GM12878 (cell line): ENCODE measurements at regions not wholly inside any gene's neighbourhood (a gene's known extent, or its start where the extent isn't known, plus 50 kb on each side); places are given as distances from the start of the nearest gene placed in this dataset.

Experiments used
- ATAC-seq: fragments of 200-7000 bp; cut with Tn5 transposase; 3 replicates; pipeline ENCODE4 v1.9.1; 2020; ENCODE audit warnings: mild to moderate bottlenecking, moderate library complexity
- BruUV-seq: library from RNA; stranded (reverse); fragments of 400-500 nt; replicated peaks from 2 replicates; lab custom pipeline; 2021; lab: Mats Ljungman, UMichigan
- CTCF ChIA-PET: fragments of 300-600 bp; sonication (Branson Sonifier 250); formaldehyde crosslinking; extraction: SDS; loops from one replicate; lab custom pipeline; 2021; ENCODE audit warnings: inconsistent platforms; lab: Yijun Ruan, JAX
- POLR2A ChIA-PET: fragments of 350-600 bp; formaldehyde crosslinking; extraction: SDS; loops from one replicate; lab custom pipeline; 2021; ENCODE audit warnings: inconsistent platforms; lab: Charles Lee
- RAD21 ChIA-PET: fragments of 300-600 bp; sonication (Branson Sonifier 250); formaldehyde crosslinking; loops from one replicate; lab custom pipeline; 2023; ENCODE audit warnings: antibody characterized with exemption; ENCODE audit not compliant: unreplicated experiment; lab: Charles Lee
- SMC1A ChIA-PET: fragments of 300-600 bp; sonication (Branson Sonifier 250); formaldehyde crosslinking; loops from one replicate; lab custom pipeline; 2023; ENCODE audit not compliant: unreplicated experiment, uncharacterized antibody; lab: Charles Lee
- DNase-seq: peaks from one replicate; pipeline ENCODE4 v3.0.0-alpha.2; 2011; ENCODE audit warnings: low read depth, low spot score
- FAIRE-seq: peaks from 3 replicates; lab custom pipeline; 2011; peaks lifted over from hg19 to GRCh38; lab: Jason Lieb, UNC
- H2AFZ ChIP-seq: 2 replicates; pipeline ENCODE4 v1.6.0; 2011; ENCODE audit warnings: low read depth, low read length, control low read depth; ENCODE audit not compliant: control insufficient read depth
- H3K27ac ChIP-seq: 2 replicates; pipeline ENCODE4 v1.5.1; 2011; ENCODE audit warnings: control low read depth; ENCODE audit not compliant: control insufficient read depth, insufficient read depth
- H3K27me3 ChIP-seq, 2 experiments: replicated peaks in 1 of 2; 2 replicates each; pipeline versions ENCODE4 v1.6.0 to v1.6.1; 2011; ENCODE audit warnings: low read length in 1 of 2; ENCODE audit not compliant: control insufficient read depth in 2 of 2, insufficient read depth in 2 of 2
- H3K36me3 ChIP-seq, 2 experiments: 2 replicates each; pipeline ENCODE4 v1.5.1; 2011; ENCODE audit warnings: low read length in 1 of 2; ENCODE audit not compliant: control insufficient read depth in 2 of 2, insufficient read depth in 2 of 2
- H3K4me1 ChIP-seq: 2 replicates; pipeline ENCODE4 v1.6.1; 2011; ENCODE audit warnings: mild to moderate bottlenecking, low read length, moderate library complexity, mixed read lengths; ENCODE audit not compliant: control insufficient read depth, insufficient read depth
- H3K4me2 ChIP-seq: 2 replicates; pipeline ENCODE4 v1.6.0; 2011; ENCODE audit warnings: control low read depth; ENCODE audit not compliant: control insufficient read depth, insufficient read depth
- H3K4me3 ChIP-seq: fragments of 200-600 bp; sonication (generic); 2 replicates; pipeline ENCODE4 v1.5.1; 2016
- H3K79me2 ChIP-seq: 2 replicates; pipeline ENCODE4 v1.6.0; 2011; ENCODE audit warnings: low read length; ENCODE audit not compliant: control insufficient read depth, insufficient read depth
- H3K9ac ChIP-seq: 2 replicates; pipeline ENCODE4 v1.8.0; 2011; ENCODE audit warnings: low read length, control low read depth, mixed read lengths; ENCODE audit not compliant: control insufficient read depth, insufficient read depth
- H3K9me3 ChIP-seq: replicated peaks from 3 replicates; pipeline ENCODE4 v1.5.1; 2011; ENCODE audit warnings: mild to moderate bottlenecking, low read length; ENCODE audit not compliant: control insufficient read depth, insufficient read depth
- H4K20me1 ChIP-seq: 2 replicates; pipeline ENCODE4 v1.6.0; 2011; ENCODE audit not compliant: control insufficient read depth, insufficient read depth
- ATF7 ChIP-seq: fragments of 450-650 bp; IDR thresholded peaks from 2 replicates; pipeline ENCODE4 v1.6.1; 2016; ENCODE audit warnings: low read depth, mild to moderate bottlenecking
- BMI1 ChIP-seq: fragments of 450-650 bp; IDR thresholded peaks from 2 replicates; pipeline ENCODE4 v1.6.1; 2016; ENCODE audit warnings: mild to moderate bottlenecking, moderate library complexity, borderline replicate concordance
- CREM ChIP-seq: IDR thresholded peaks from 2 replicates; pipeline ENCODE4 v1.6.1; 2014; ENCODE audit warnings: antibody characterized with exemption, low read depth
- EGR1 ChIP-seq, 2 experiments: IDR thresholded peaks; 1 replicate in 1 of 2; 2 replicates in 1 of 2; pipeline ENCODE4 v1.6.1; 2011 to 2012; ENCODE audit warnings: low read depth in 2 of 2, low read length in 2 of 2, borderline replicate concordance in 1 of 2, mild to moderate bottlenecking in 1 of 2, moderate library complexity in 1 of 2
- NFIC ChIP-seq: IDR thresholded peaks from 2 replicates; pipeline ENCODE4 v1.6.1; 2012; ENCODE audit warnings: low read depth, mild to moderate bottlenecking, inconsistent platforms, low read length, moderate library complexity
- PAX5 ChIP-seq: IDR thresholded peaks from 2 replicates; pipeline ENCODE4 v1.6.1; 2011; ENCODE audit warnings: low read depth, low read length, borderline replicate concordance
- SP1 ChIP-seq: IDR thresholded peaks from one replicate; pipeline ENCODE4 v1.6.1; 2011; ENCODE audit warnings: low read depth, low read length
- ZNF207 ChIP-seq: fragments of 450-650 bp; IDR thresholded peaks from 2 replicates; pipeline ENCODE4 v1.6.1; 2014; ENCODE audit warnings: antibody characterized with exemption, mild to moderate bottlenecking, borderline replicate concordance
- WGBS: methylation state at CpG from one replicate; pipeline ENCODE4 v1.1.6; 2016; ENCODE audit warnings: low lambda C conversion rate; ENCODE audit not compliant: insufficient replicate concordance, insufficient coverage; ENCODE audit errors: missing lambda C conversion rate; 5-methylcytosine and 5-hydroxymethylcytosine counted together
- in situ Hi-C: fragments of 300-500 bp; cut with MboI; formaldehyde crosslinking; loops from 9 replicates; pipeline ENCODE4 v1.14.3; 2018; ENCODE audit warnings: mixed read lengths
- intact Hi-C: fragments of 100-400 bp; cut with micrococcal nuclease; formaldehyde crosslinking; loops from one replicate; pipeline ENCODE4 v1.14.2; 2022; ENCODE audit not compliant: unreplicated experiment
- TF ChIP-seq, protein P1 (sequence below): IDR thresholded peaks from 2 replicates; pipeline ENCODE4 v1.6.1; 2012; ENCODE audit warnings: low read length, inconsistent platforms
- TF ChIP-seq, protein P2 (sequence below): fragments of 150-350 bp; IDR thresholded peaks from 2 replicates; pipeline ENCODE4 v1.6.1; 2016; ENCODE audit warnings: low read depth, low read length
- TF ChIP-seq, protein P3 (sequence below): fragments of 450-650 bp; IDR thresholded peaks from 2 replicates; pipeline ENCODE4 v1.6.1; 2016; ENCODE audit warnings: mild to moderate bottlenecking

DNA sequence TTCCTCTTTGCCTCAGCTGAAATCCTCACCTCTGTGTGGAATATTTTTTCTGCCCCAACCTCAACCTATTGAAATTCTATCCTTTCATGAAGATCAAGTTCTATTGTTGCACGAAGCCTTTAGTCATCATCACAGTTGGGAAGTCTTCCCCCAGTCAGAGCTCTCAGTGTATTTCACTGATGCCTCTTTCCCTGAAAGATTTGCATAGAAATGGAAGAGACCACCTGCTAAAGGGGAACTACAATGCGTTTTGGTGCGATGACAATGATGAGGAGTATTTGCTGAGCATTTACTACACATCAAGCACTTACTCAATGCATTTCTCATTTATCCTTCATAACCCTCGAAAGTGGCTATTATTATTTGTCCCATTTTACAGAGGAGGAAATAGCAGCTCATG is 151.2 kb upstream of the KLF3 start:
- Histone ChIP-seq H3K9ac (no peak overlapping the region), H3K27me3 (no peaks in the 10 kb centered on the region), H3K4me2 (no peak overlapping the region), H3K79me2 (no peaks in the 10 kb centered on the region), H3K4me3 (no peak overlapping the region), H2AFZ (no peak overlapping the region), H3K4me1 (peaks cover 15% of the 10 kb centered on the region), H3K36me3 (no peaks in the 10 kb centered on the region), H4K20me1 (no peaks in the 10 kb centered on the region), H3K9me3 (no peaks in the 10 kb centered on the region; the same call in 2 of the 3 replicates), H3K27ac (no peak overlapping the region)
- in situ Hi-C loops (no loop called here), intact Hi-C loops (no loop called here)
- POLR2A ChIA-PET: no interaction called here
- RAD21 ChIA-PET: no interaction called here
- SMC1A ChIA-PET: interaction anchor here (1.2 kb wide), 1 partner anchor 12 kb away, joined by 3 read pairs; no protein-coding TSS in a partner anchor
- TF ChIP-seq NFIC: no peak
- no peak for TF ChIP-seq EGR1 (IDR thresholded peaks at IDR 0.05; ENCODE audit: borderline replicate concordance in 1 of 2, low read depth in 2 of 2, low read length in 2 of 2)
- no peak for TF ChIP-seq ATF7
- TF ChIP-seq, protein P1, sequence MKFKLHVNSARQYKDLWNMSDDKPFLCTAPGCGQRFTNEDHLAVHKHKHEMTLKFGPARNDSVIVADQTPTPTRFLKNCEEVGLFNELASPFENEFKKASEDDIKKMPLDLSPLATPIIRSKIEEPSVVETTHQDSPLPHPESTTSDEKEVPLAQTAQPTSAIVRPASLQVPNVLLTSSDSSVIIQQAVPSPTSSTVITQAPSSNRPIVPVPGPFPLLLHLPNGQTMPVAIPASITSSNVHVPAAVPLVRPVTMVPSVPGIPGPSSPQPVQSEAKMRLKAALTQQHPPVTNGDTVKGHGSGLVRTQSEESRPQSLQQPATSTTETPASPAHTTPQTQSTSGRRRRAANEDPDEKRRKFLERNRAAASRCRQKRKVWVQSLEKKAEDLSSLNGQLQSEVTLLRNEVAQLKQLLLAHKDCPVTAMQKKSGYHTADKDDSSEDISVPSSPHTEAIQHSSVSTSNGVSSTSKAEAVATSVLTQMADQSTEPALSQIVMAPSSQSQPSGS: no peak
- ATAC-seq (no peak), FAIRE-seq (no peak), DNase-seq (no peak)
- BruUV-seq: no TSS peak
- WGBS: 47% methylated on average over 4 of the region's 4 CpGs
- CTCF ChIA-PET: no interaction called here

DNA sequence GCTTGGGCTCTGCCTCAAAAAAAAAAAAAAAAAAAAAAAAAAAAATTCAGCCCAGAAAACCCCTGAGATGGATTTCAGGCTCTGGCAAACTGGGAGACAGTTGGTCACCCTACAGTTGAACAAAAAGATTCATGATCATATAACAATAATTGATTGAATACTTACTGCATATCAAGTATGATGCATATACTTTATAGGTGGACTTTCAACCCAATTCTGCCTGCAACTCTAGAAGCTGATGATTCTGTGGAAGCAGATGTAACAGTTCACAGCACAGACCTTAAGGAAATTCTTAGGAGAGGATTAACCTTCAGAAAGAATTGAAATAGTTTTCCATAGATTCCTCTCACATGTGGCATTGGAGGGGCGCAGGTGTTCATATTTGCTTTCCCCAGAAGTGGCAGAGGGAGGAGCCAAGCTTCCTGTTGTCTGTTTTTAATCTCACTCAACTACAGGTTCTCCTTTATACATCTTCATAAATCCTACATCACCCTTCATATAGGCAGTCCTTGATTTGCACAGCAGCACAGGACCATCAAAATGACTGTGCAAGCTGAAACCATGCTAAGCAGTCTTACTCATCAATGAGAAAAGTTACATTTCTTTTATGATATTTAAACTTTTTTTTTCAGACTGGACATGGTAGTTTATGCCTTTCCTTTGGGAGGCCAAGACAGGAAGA is 149.4 kb upstream of the KLF3 start:
- Histone ChIP-seq H3K36me3 (no peaks in the 10 kb centered on the region), H3K27me3 (no peaks in the 10 kb centered on the region), H3K4me3 (no peak overlapping the region), H2AFZ (no peak overlapping the region), H3K4me2 (no peak overlapping the region), H4K20me1 (no peaks in the 10 kb centered on the region), H3K4me1 (peaks cover 4% of the 10 kb centered on the region), H3K9me3 (no peaks in the 10 kb centered on the region; the same call in 2 of the 3 replicates), H3K9ac (no peak overlapping the region), H3K27ac (no peak overlapping the region), H3K79me2 (no peaks in the 10 kb centered on the region)
- intact Hi-C loops: no loop called here
- no peak for FAIRE-seq
- POLR2A ChIA-PET: interaction anchor here (0.6 to 1.0 kb wide), 2 partner anchors 11 to 12 kb away, joined by 4 read pairs; no protein-coding TSS in a partner anchor
- CTCF ChIA-PET: no interaction called here
- WGBS: 38% methylated on average over 1 of the region's 1 CpG
- SMC1A ChIA-PET: no interaction called here
- no TSS peak for BruUV-seq
- DNase-seq: no peak
- ATAC-seq: no peak
- RAD21 ChIA-PET: interaction anchor here (0.6 kb wide), 1 partner anchor 161 kb away, joined by 3 read pairs; no protein-coding TSS in a partner anchor
- in situ Hi-C loops: no loop called here
- TF ChIP-seq ZNF207 (no peak), CREM (no peak), SP1 (no peak), PAX5 (no peak), BMI1 (no peak)
- TF ChIP-seq, protein P2, sequence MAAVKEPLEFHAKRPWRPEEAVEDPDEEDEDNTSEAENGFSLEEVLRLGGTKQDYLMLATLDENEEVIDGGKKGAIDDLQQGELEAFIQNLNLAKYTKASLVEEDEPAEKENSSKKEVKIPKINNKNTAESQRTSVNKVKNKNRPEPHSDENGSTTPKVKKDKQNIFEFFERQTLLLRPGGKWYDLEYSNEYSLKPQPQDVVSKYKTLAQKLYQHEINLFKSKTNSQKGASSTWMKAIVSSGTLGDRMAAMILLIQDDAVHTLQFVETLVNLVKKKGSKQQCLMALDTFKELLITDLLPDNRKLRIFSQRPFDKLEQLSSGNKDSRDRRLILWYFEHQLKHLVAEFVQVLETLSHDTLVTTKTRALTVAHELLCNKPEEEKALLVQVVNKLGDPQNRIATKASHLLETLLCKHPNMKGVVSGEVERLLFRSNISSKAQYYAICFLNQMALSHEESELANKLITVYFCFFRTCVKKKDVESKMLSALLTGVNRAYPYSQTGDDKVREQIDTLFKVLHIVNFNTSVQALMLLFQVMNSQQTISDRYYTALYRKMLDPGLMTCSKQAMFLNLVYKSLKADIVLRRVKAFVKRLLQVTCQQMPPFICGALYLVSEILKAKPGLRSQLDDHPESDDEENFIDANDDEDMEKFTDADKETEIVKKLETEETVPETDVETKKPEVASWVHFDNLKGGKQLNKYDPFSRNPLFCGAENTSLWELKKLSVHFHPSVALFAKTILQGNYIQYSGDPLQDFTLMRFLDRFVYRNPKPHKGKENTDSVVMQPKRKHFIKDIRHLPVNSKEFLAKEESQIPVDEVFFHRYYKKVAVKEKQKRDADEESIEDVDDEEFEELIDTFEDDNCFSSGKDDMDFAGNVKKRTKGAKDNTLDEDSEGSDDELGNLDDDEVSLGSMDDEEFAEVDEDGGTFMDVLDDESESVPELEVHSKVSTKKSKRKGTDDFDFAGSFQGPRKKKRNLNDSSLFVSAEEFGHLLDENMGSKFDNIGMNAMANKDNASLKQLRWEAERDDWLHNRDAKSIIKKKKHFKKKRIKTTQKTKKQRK: no peak
- TF ChIP-seq, protein P3, sequence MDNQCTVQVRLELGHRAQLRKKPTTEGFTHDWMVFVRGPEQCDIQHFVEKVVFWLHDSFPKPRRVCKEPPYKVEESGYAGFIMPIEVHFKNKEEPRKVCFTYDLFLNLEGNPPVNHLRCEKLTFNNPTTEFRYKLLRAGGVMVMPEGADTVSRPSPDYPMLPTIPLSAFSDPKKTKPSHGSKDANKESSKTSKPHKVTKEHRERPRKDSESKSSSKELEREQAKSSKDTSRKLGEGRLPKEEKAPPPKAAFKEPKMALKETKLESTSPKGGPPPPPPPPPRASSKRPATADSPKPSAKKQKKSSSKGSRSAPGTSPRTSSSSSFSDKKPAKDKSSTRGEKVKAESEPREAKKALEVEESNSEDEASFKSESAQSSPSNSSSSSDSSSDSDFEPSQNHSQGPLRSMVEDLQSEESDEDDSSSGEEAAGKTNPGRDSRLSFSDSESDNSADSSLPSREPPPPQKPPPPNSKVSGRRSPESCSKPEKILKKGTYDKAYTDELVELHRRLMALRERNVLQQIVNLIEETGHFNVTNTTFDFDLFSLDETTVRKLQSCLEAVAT: no peak
